HG02642 (cell line): ENCODE measurements at regions not wholly inside any gene's neighbourhood (a gene's known extent, or its start where the extent isn't known, plus 50 kb on each side); places are given as distances from the start of the nearest gene placed in this dataset.
"Not testable (repeated sequence)": the region's sequence is repeated elsewhere in the genome, so short reads cannot be mapped to it uniquely, and the experiment has no call there.

Experiments
- ATAC-seq: cut with Tn5 transposase; IDR thresholded peaks from one replicate; pipeline ENCODE4 v1.9.1; 2021; ENCODE audit warnings: mild to moderate bottlenecking; ENCODE audit not compliant: unreplicated experiment, poor library complexity

- no peak for ATAC-seq
Measured at GRCh38 chr1:99361406-99361805, 97.1 kb downstream of the PLPPR4 start.

- ATAC-seq = no peak
Measured at GRCh38 chr1:99363531-99363930, 99.2 kb downstream of the PLPPR4 start.

GRCh38 chr1:99365141-99365540 is 100.8 kb downstream of the PLPPR4 start:
- ATAC-seq = no peak

GRCh38 chr1:99365545-99365944 is 101.3 kb downstream of the PLPPR4 start:
- no peak for ATAC-seq

GRCh38 chr1:99369154-99369553 is 104.9 kb downstream of the PLPPR4 start:
- ATAC-seq = no peak

GRCh38 chr1:99370476-99370875 is 106.2 kb downstream of the PLPPR4 start:
- ATAC-seq = no peak

GRCh38 chr1:99371413-99371812 is 107.1 kb downstream of the PLPPR4 start:
- ATAC-seq = no peak

GRCh38 chr1:99374109-99374508 is 109.8 kb downstream of the PLPPR4 start:
- ATAC-seq = no peak

- not testable (repeated sequence) for ATAC-seq
Measured at GRCh38 chr1:99374693-99375092, 110.4 kb downstream of the PLPPR4 start.

- ATAC-seq = no peak
Measured at GRCh38 chr1:99384021-99384420, 119.7 kb downstream of the PLPPR4 start.

- ATAC-seq = no peak
Measured at GRCh38 chr1:99385852-99386251, 121.6 kb downstream of the PLPPR4 start.

- ATAC-seq = no peak
Measured at GRCh38 chr1:99396389-99396788, 132.1 kb downstream of the PLPPR4 start.

- no peak for ATAC-seq
Measured at GRCh38 chr1:99397029-99397428, 132.7 kb downstream of the PLPPR4 start.

GRCh38 chr1:99397863-99398262 is 133.6 kb downstream of the PLPPR4 start:
- no peak for ATAC-seq

GRCh38 chr1:99401556-99401955 is 137.3 kb downstream of the PLPPR4 start:
- ATAC-seq = not testable (repeated sequence)

- not testable (repeated sequence) for ATAC-seq
Measured at GRCh38 chr1:99404399-99404798, 140.1 kb downstream of the PLPPR4 start.

- ATAC-seq = not testable (repeated sequence)
Measured at GRCh38 chr1:99405325-99405724, 141.0 kb downstream of the PLPPR4 start.

- no peak for ATAC-seq
Measured at GRCh38 chr1:99407018-99407417, 142.7 kb downstream of the PLPPR4 start.

- ATAC-seq = no peak
Measured at GRCh38 chr1:99424087-99424486, 159.8 kb downstream of the PLPPR4 start.

GRCh38 chr1:99429754-99430153 is 165.5 kb downstream of the PLPPR4 start:
- no peak for ATAC-seq

GRCh38 chr1:99438656-99439230 is 174.5 kb downstream of the PLPPR4 start:
- ATAC-seq = no peak

- ATAC-seq = no peak
Measured at GRCh38 chr1:99439433-99440075, 175.3 kb downstream of the PLPPR4 start.
